ENCODE measurements at regions not wholly inside any gene's neighbourhood (a gene's known extent, or its start where the extent isn't known, plus 50 kb on each side); places are given as distances from the start of the nearest gene placed in this dataset.

GRCh38 chr16:63744077-63744874 lies 1377.6 kb downstream of the CDH11 start:
- no peak for DNase-seq (ENCODE audit: extremely low spot score in 2 of 2)
- no peak overlapping the region for H3K27ac ChIP-seq
- H3K36me3 ChIP-seq = no peaks in the 10 kb centered on the region
- intact Hi-C loops (cut with DNase I) = no loop called here
- no peaks in the 10 kb centered on the region for H3K27me3 ChIP-seq
- TF ChIP-seq POLR2A (IDR thresholded peaks at IDR 0.05) (no peak), CTCF (IDR thresholded peaks at IDR 0.05) (no peak), POLR2AphosphoS5 (IDR thresholded peaks at IDR 0.05; ENCODE audit: insufficient read depth in 1 of 2, low read depth in 1 of 2) (no peak)
- no peak overlapping the region for H3K4me3 ChIP-seq
- H3K9me3 ChIP-seq = no peaks in the 10 kb centered on the region
- H3K4me1 ChIP-seq = no peaks in the 10 kb centered on the region

GRCh38 chr16:63742150-63742549 lies 1379.7 kb downstream of the CDH11 start:
- H3K36me3 ChIP-seq = no peaks in the 10 kb centered on the region
- H3K27me3 ChIP-seq = no peaks in the 10 kb centered on the region
- H3K9me3 ChIP-seq = no peaks in the 10 kb centered on the region
- H3K4me1 ChIP-seq = no peaks in the 10 kb centered on the region
- intact Hi-C loops (cut with DNase I) = no loop called here
- no peak for TF ChIP-seq CTCF (IDR thresholded peaks at IDR 0.05)
- TF ChIP-seq POLR2A (IDR thresholded peaks at IDR 0.05) = no peak
- TF ChIP-seq POLR2AphosphoS5 (IDR thresholded peaks at IDR 0.05; ENCODE audit: insufficient read depth in 1 of 2, low read depth in 1 of 2) = no peak
- H3K27ac ChIP-seq = no peak overlapping the region
- no peak overlapping the region for H3K4me3 ChIP-seq
- no peak for DNase-seq (ENCODE audit: extremely low spot score in 2 of 2)

GRCh38 chr16:63737633-63738032 lies 1384.2 kb downstream of the CDH11 start:
- Histone ChIP-seq H3K4me1 (no peaks in the 10 kb centered on the region), H3K36me3 (no peaks in the 10 kb centered on the region), H3K9me3 (no peaks in the 10 kb centered on the region), H3K27ac (no peak overlapping the region), H3K4me3 (no peak overlapping the region), H3K27me3 (no peaks in the 10 kb centered on the region)
- intact Hi-C loops (cut with DNase I) = no loop called here
- no peak for DNase-seq (ENCODE audit: extremely low spot score in 2 of 2)
- TF ChIP-seq CTCF (IDR thresholded peaks at IDR 0.05) = no peak
- TF ChIP-seq POLR2A (IDR thresholded peaks at IDR 0.05) = no peak
- no peak for TF ChIP-seq POLR2AphosphoS5 (IDR thresholded peaks at IDR 0.05; ENCODE audit: insufficient read depth in 1 of 2, low read depth in 1 of 2)

GRCh38 chr16:63735456-63735855 lies 1386.4 kb downstream of the CDH11 start:
- no peak for TF ChIP-seq POLR2AphosphoS5 (IDR thresholded peaks at IDR 0.05; ENCODE audit: insufficient read depth in 1 of 2, low read depth in 1 of 2)
- no peak for TF ChIP-seq CTCF (IDR thresholded peaks at IDR 0.05)
- no peak for TF ChIP-seq POLR2A (IDR thresholded peaks at IDR 0.05)
- Histone ChIP-seq H3K9me3 (no peaks in the 10 kb centered on the region), H3K4me3 (no peak overlapping the region), H3K36me3 (no peaks in the 10 kb centered on the region), H3K27ac (no peak overlapping the region), H3K4me1 (no peaks in the 10 kb centered on the region), H3K27me3 (no peaks in the 10 kb centered on the region)
- intact Hi-C loops (cut with DNase I) = no loop called here
- no peak for DNase-seq (ENCODE audit: extremely low spot score in 2 of 2)

GRCh38 chr16:63720848-63721247 lies 1401.0 kb downstream of the CDH11 start:
- no peaks in the 10 kb centered on the region for H3K36me3 ChIP-seq
- intact Hi-C loops (cut with DNase I) = no loop called here
- H3K27me3 ChIP-seq = no peaks in the 10 kb centered on the region
- no peak overlapping the region for H3K4me3 ChIP-seq
- H3K4me1 ChIP-seq = no peaks in the 10 kb centered on the region
- DNase-seq (ENCODE audit: extremely low spot score in 2 of 2) = no peak
- H3K27ac ChIP-seq = no peak overlapping the region
- TF ChIP-seq POLR2A (IDR thresholded peaks at IDR 0.05) = no peak
- no peaks in the 10 kb centered on the region for H3K9me3 ChIP-seq

Data from vagina (tissue), 2 donors.